ENCODE measurements at regions not wholly inside any gene's neighbourhood (a gene's known extent, or its start where the extent isn't known, plus 50 kb on each side); places are given as distances from the start of the nearest gene placed in this dataset.

DNA sequence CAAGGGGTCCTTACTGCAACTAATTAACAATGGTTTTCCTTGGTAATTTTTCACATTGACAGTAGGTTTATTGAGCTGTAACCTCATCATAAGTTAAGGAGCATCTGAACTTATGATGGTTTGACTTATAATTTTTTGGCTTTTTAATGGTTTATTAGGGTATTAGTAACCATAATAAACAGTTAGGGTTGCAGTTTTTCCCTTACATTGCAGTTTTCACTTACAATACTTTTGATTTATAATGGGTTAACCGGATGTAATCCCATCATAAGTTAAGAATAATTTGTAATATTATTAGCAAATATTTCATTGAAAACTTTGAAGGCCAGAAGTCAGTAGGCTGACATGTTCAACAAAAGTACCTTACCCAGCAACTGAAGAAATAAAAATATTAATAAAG, 811.6 kb downstream of the TRHDE start:
- TF ChIP-seq SIN3A (conservative IDR thresholded peaks at IDR 0.05 in 1 of 2, IDR thresholded peaks at IDR 0.05 in 1 of 2; ENCODE audit: low read depth in 1 of 2, low read length in 2 of 2), result no peak
- TF ChIP-seq ZNF274 (IDR thresholded peaks at IDR 0.05; ENCODE audit: borderline replicate concordance, extremely low read depth, low read length), result no peak

Data from H1 (cell line).